Tibial artery (tissue), 4 donors: ENCODE measurements at regions not wholly inside any gene's neighbourhood (a gene's known extent, or its start where the extent isn't known, plus 50 kb on each side); places are given as distances from the start of the nearest gene placed in this dataset.
"Not testable (repeated sequence)": the region's sequence is repeated elsewhere in the genome, so short reads cannot be mapped to it uniquely, and the experiment has no call there.

ENCODE experiments used
- DNase-seq, 2 donors: peaks; one replicate each; pipeline ENCODE4 v3.0.0-alpha.2; 2019
- H3K27ac ChIP-seq, 2 donors: fragments of 200-600 bp; sonication (generic) in 1 of 2; 1 replicate in 1 of 2; 2 replicates in 1 of 2; pipeline ENCODE4 v1.5.1; 2018 to 2019; ENCODE audit warnings: mild to moderate bottlenecking in 1 of 2
- H3K27me3 ChIP-seq, 2 donors: fragments of 200-600 bp; sonication (generic) in 1 of 2; one replicate each; pipeline versions ENCODE4 v1.5.1 to v1.6.0; 2016 to 2019
- H3K36me3 ChIP-seq, 3 donors: fragments of 200-600 bp; sonication (generic) in 2 of 3; one replicate each; pipeline ENCODE4 v1.5.1; 2016 to 2019; ENCODE audit warnings: mild to moderate bottlenecking in 2 of 3
- H3K4me1 ChIP-seq, 4 donors: fragments of 200-600 bp; sonication (generic) in 2 of 4; 1 replicate in 3 of 4; 2 replicates in 1 of 4; pipeline ENCODE4 v1.5.1; 2016 to 2019
- H3K4me3 ChIP-seq, 2 donors: fragments of 200-600 bp; sonication (generic) in 1 of 2; 1 replicate in 1 of 2; 2 replicates in 1 of 2; pipeline ENCODE4 v1.5.1; 2018 to 2019; ENCODE audit warnings: mild to moderate bottlenecking in 2 of 2
- H3K9me3 ChIP-seq, 3 donors: fragments of 200-600 bp; sonication (generic) in 1 of 3; one replicate each; pipeline ENCODE4 v1.5.1; 2016 to 2019
- CTCF ChIP-seq, 2 experiments: fragments of 200-600 bp in 1 of 2; fragments of 450-650 bp in 1 of 2; IDR thresholded peaks; one replicate each; pipeline ENCODE4 v1.5.1; 2017 to 2019; ENCODE audit warnings: antibody characterized with exemption in 2 of 2, mild to moderate bottlenecking in 1 of 2, moderate library complexity in 1 of 2
- intact Hi-C: fragments of 100-400 bp; cut with DNase I; formaldehyde crosslinking; loops from one replicate; pipeline ENCODE4 v1.15.0; 2023; ENCODE audit warnings: low total_unique reads

- no peaks in the 10 kb centered on the region for H3K27me3 ChIP-seq
- H3K4me1 ChIP-seq, result peaks cover 0 to 12% (median 0%) of the 10 kb centered on the region in 4 donors
- DNase-seq, result no peak
- H3K9me3 ChIP-seq, result no peaks in the 10 kb centered on the region
- no peak for TF ChIP-seq CTCF (IDR thresholded peaks at IDR 0.05)
- H3K27ac ChIP-seq, result no peak overlapping the region
- intact Hi-C loops, result no loop called here
- no peaks in the 10 kb centered on the region for H3K36me3 ChIP-seq
- no peak overlapping the region for H3K4me3 ChIP-seq
These were observed 227.7 kb downstream of the RND3 start for GRCh38 chr2:150259746-150260145.

GRCh38 chr2:150258781-150259307, 228.6 kb downstream of the RND3 start:
- no peak overlapping the region for H3K4me3 ChIP-seq
- H3K9me3 ChIP-seq, result no peaks in the 10 kb centered on the region
- H3K4me1 ChIP-seq, result peaks cover 0 to 12% (median 0%) of the 10 kb centered on the region in 4 donors
- H3K27ac ChIP-seq, result no peak overlapping the region
- no peaks in the 10 kb centered on the region for H3K36me3 ChIP-seq
- intact Hi-C loops, result no loop called here
- no peaks in the 10 kb centered on the region for H3K27me3 ChIP-seq
- no peak for TF ChIP-seq CTCF (IDR thresholded peaks at IDR 0.05)
- no peak for DNase-seq

GRCh38 chr2:150256736-150257135, 230.7 kb downstream of the RND3 start:
- Histone ChIP-seq H3K27ac (no peak overlapping the region), H3K27me3 (no peaks in the 10 kb centered on the region), H3K4me1 (peaks cover 0 to 21% (median 0%) of the 10 kb centered on the region in 4 donors), H3K4me3 (no peak overlapping the region), H3K9me3 (no peaks in the 10 kb centered on the region), H3K36me3 (no peaks in the 10 kb centered on the region)
- no peak for TF ChIP-seq CTCF (IDR thresholded peaks at IDR 0.05)
- no peak for DNase-seq
- intact Hi-C loops, result no loop called here

GRCh38 chr2:150255528-150255927, 231.9 kb downstream of the RND3 start:
- Histone ChIP-seq H3K9me3 (no peaks in the 10 kb centered on the region), H3K27me3 (no peaks in the 10 kb centered on the region), H3K4me1 (peaks cover 0 to 21% (median 0%) of the 10 kb centered on the region in 4 donors), H3K36me3 (no peaks in the 10 kb centered on the region), H3K4me3 (no peak overlapping the region), H3K27ac (no peak overlapping the region)
- DNase-seq, result no peak
- TF ChIP-seq CTCF (IDR thresholded peaks at IDR 0.05), result no peak
- intact Hi-C loops, result no loop called here

- H3K4me1 ChIP-seq, H3K27ac ChIP-seq, H3K36me3 ChIP-seq, DNase-seq, intact Hi-C loops, H3K4me3 ChIP-seq, H3K27me3 ChIP-seq, H3K9me3 ChIP-seq: not testable (repeated sequence)
These were observed 237.7 kb downstream of the RND3 start for GRCh38 chr2:150249735-150250134.

- Histone ChIP-seq H3K27me3 (no peaks in the 10 kb centered on the region), H3K9me3 (no peaks in the 10 kb centered on the region), H3K4me1 (peaks cover 0 to 2% (median 0%) of the 10 kb centered on the region in 4 donors), H3K27ac (no peak overlapping the region), H3K4me3 (no peak overlapping the region), H3K36me3 (no peaks in the 10 kb centered on the region)
- no peak for DNase-seq
- TF ChIP-seq CTCF (IDR thresholded peaks at IDR 0.05), result no peak
- intact Hi-C loops, result no loop called here
These were observed 240.0 kb downstream of the RND3 start for GRCh38 chr2:150247481-150247880.
